DMS 273 treated with DMSO at 0.1 percent for 48 hours (cell line): ENCODE measurements at regions not wholly inside any gene's neighbourhood (a gene's known extent, or its start where the extent isn't known, plus 50 kb on each side); places are given as distances from the start of the nearest gene placed in this dataset.

ENCODE experiments used
- DNase-seq: peaks from one replicate; lab custom pipeline; 2025; lab: John Stamatoyannopoulos, UW

- no peak for DNase-seq
Observed at GRCh38 chr10:8981277-8981676, 926.8 kb downstream of the GATA3 start.

- no peak for DNase-seq
Observed at GRCh38 chr10:8985651-8986050, 931.2 kb downstream of the GATA3 start.

- no peak for DNase-seq
Observed at GRCh38 chr10:8986975-8987374, 932.5 kb downstream of the GATA3 start.

GRCh38 chr10:8987712-8988111 is 933.2 kb downstream of the GATA3 start:
- no peak for DNase-seq

GRCh38 chr10:8990280-8990987 is 935.9 kb downstream of the GATA3 start:
- DNase-seq, result no peak

- DNase-seq, result no peak
Observed at GRCh38 chr10:8992009-8992408, 937.5 kb downstream of the GATA3 start.

GRCh38 chr10:8993864-8994263 is 939.4 kb downstream of the GATA3 start:
- DNase-seq, result no peak

GRCh38 chr10:8998751-8999150 is 944.3 kb downstream of the GATA3 start:
- no peak for DNase-seq

GRCh38 chr10:9003122-9003521 is 948.6 kb downstream of the GATA3 start:
- DNase-seq, result no peak

GRCh38 chr10:9004736-9005135 is 950.2 kb downstream of the GATA3 start:
- DNase-seq, result no peak

- no peak for DNase-seq
Observed at GRCh38 chr10:9009505-9009904, 955.0 kb downstream of the GATA3 start.

GRCh38 chr10:9010093-9010492 is 955.6 kb downstream of the GATA3 start:
- DNase-seq, result no peak

GRCh38 chr10:9010931-9011670 is 956.6 kb downstream of the GATA3 start:
- no peak for DNase-seq

- DNase-seq, result no peak
Observed at GRCh38 chr10:9012312-9012711, 957.8 kb downstream of the GATA3 start.

- DNase-seq, result no peak
Observed at GRCh38 chr10:9015005-9015404, 960.5 kb downstream of the GATA3 start.

GRCh38 chr10:9015447-9015846 is 961.0 kb downstream of the GATA3 start:
- no peak for DNase-seq

- no peak for DNase-seq
Observed at GRCh38 chr10:9016930-9017329, 962.4 kb downstream of the GATA3 start.

GRCh38 chr10:9018195-9019173 is 964.0 kb downstream of the GATA3 start:
- DNase-seq, result no peak

GRCh38 chr10:9023206-9023605 is 968.7 kb downstream of the GATA3 start:
- no peak for DNase-seq

- DNase-seq, result no peak
Observed at GRCh38 chr10:9024210-9024609, 969.7 kb downstream of the GATA3 start.

GRCh38 chr10:9028231-9028630 is 973.7 kb downstream of the GATA3 start:
- no peak for DNase-seq

- no peak for DNase-seq
Observed at GRCh38 chr10:9035355-9035754, 980.9 kb downstream of the GATA3 start.
